HG03354 (cell line): ENCODE measurements at regions not wholly inside any gene's neighbourhood (a gene's known extent, or its start where the extent isn't known, plus 50 kb on each side); places are given as distances from the start of the nearest gene placed in this dataset.
"Not testable (repeated sequence)": the region's sequence is repeated elsewhere in the genome, so short reads cannot be mapped to it uniquely, and the experiment has no call there.

Source experiments
- ATAC-seq: cut with Tn5 transposase; IDR thresholded peaks from one replicate; pipeline ENCODE4 v1.9.1; 2021; ENCODE audit warnings: mild to moderate bottlenecking; ENCODE audit not compliant: unreplicated experiment, poor library complexity, severe bottlenecking

GRCh38 chr3:170689893-170690660, 104.2 kb upstream of the SLC7A14 start:
- no peak for ATAC-seq

GRCh38 chr3:170689296-170689829, 103.5 kb upstream of the SLC7A14 start:
- no peak for ATAC-seq

- not testable (repeated sequence) for ATAC-seq
Measured at GRCh38 chr3:170688222-170688621, 102.3 kb upstream of the SLC7A14 start.

- no peak for ATAC-seq
Measured at GRCh38 chr3:170680593-170680992, 94.7 kb upstream of the SLC7A14 start.

- no peak for ATAC-seq
Measured at GRCh38 chr3:170679190-170679589, 93.3 kb upstream of the SLC7A14 start.

- no peak for ATAC-seq
Measured at GRCh38 chr3:170670504-170670903, 84.6 kb upstream of the SLC7A14 start.

- not testable (repeated sequence) for ATAC-seq
Measured at GRCh38 chr3:170662986-170663385, 77.1 kb upstream of the SLC7A14 start.

- no peak for ATAC-seq
Measured at GRCh38 chr3:170660139-170660538, 74.3 kb upstream of the SLC7A14 start.

- no peak for ATAC-seq
Measured at GRCh38 chr3:170657312-170657711, 71.4 kb upstream of the SLC7A14 start.

- ATAC-seq, result no peak
Measured at GRCh38 chr3:170656284-170656683, 70.4 kb upstream of the SLC7A14 start.

GRCh38 chr3:170653801-170654200, 67.9 kb upstream of the SLC7A14 start:
- ATAC-seq, result no peak

- no peak for ATAC-seq
Measured at GRCh38 chr3:170651260-170651845, 65.5 kb upstream of the SLC7A14 start.

GRCh38 chr3:170650557-170650956, 64.7 kb upstream of the SLC7A14 start:
- not testable (repeated sequence) for ATAC-seq

GRCh38 chr3:170644711-170645110, 58.8 kb upstream of the SLC7A14 start:
- ATAC-seq, result no peak

GRCh38 chr3:170643831-170644230, 58.0 kb upstream of the SLC7A14 start:
- ATAC-seq, result no peak

- no peak for ATAC-seq
Measured at GRCh38 chr3:170642882-170643601, 57.2 kb upstream of the SLC7A14 start.

- no peak for ATAC-seq
Measured at GRCh38 chr3:170641510-170642236, 55.8 kb upstream of the SLC7A14 start.

- no peak for ATAC-seq
Measured at GRCh38 chr3:170640737-170641171, 54.9 kb upstream of the SLC7A14 start.

- no peak for ATAC-seq
Measured at GRCh38 chr3:170638988-170639387, 53.1 kb upstream of the SLC7A14 start.

- ATAC-seq, result no peak
Measured at GRCh38 chr3:170637306-170637705, 51.4 kb upstream of the SLC7A14 start.
